Mesenchymal stem cell (in vitro differentiated cells and primary cell): ENCODE measurements at regions not wholly inside any gene's neighbourhood (a gene's known extent, or its start where the extent isn't known, plus 50 kb on each side); places are given as distances from the start of the nearest gene placed in this dataset.

Experiments used
- DNase-seq: peaks from one replicate; pipeline ENCODE4 v3.0.0-alpha.2; 2013
- H2AFZ ChIP-seq: one replicate; pipeline ENCODE4 v1.6.1; 2013; ENCODE audit warnings: low read depth, mild to moderate bottlenecking, control low read depth, inconsistent platforms, low read length, moderate library complexity
- H2AK5ac ChIP-seq: 2 replicates; pipeline ENCODE4 v1.6.1; 2013; ENCODE audit warnings: low read length, moderate library complexity, mild to moderate bottlenecking, inconsistent platforms; ENCODE audit not compliant: severe bottlenecking
- H2BK120ac ChIP-seq: one replicate; pipeline ENCODE4 v1.6.1; 2013; ENCODE audit warnings: low read depth, mild to moderate bottlenecking, inconsistent platforms, low read length, moderate library complexity
- H2BK12ac ChIP-seq, 2 experiments: one replicate each; pipeline ENCODE4 v1.6.1; 2013; ENCODE audit warnings: inconsistent platforms in 2 of 2, low read length in 2 of 2, mild to moderate bottlenecking in 2 of 2, moderate library complexity in 2 of 2, control low read depth in 1 of 2
- H2BK15ac ChIP-seq: one replicate; pipeline ENCODE4 v1.6.1; 2013; ENCODE audit warnings: mild to moderate bottlenecking, low read depth, inconsistent platforms; ENCODE audit not compliant: poor library complexity, severe bottlenecking
- H2BK5ac ChIP-seq: 2 replicates; pipeline ENCODE4 v1.6.1; 2013; ENCODE audit warnings: low read depth, mild to moderate bottlenecking, low read length, control low read depth, inconsistent platforms; ENCODE audit not compliant: poor library complexity, severe bottlenecking
- H3K14ac ChIP-seq, 2 experiments: one replicate each; pipeline ENCODE4 v1.6.1; 2013; ENCODE audit warnings: inconsistent platforms in 2 of 2, low read length in 2 of 2, control low read depth in 1 of 2, mild to moderate bottlenecking in 1 of 2, moderate library complexity in 1 of 2
- H3K18ac ChIP-seq, 2 experiments: one replicate each; pipeline ENCODE4 v1.6.1; 2013; ENCODE audit warnings: inconsistent platforms in 2 of 2, low read length in 2 of 2, control low read depth in 1 of 2, low read depth in 1 of 2, mild to moderate bottlenecking in 1 of 2
- H3K23ac ChIP-seq, 2 experiments: one replicate each; pipeline ENCODE4 v1.6.1; 2013; ENCODE audit warnings: inconsistent platforms in 2 of 2, low read length in 2 of 2, mild to moderate bottlenecking in 2 of 2, moderate library complexity in 2 of 2, control low read depth in 1 of 2
- H3K27ac ChIP-seq: 2 replicates; pipeline ENCODE4 v1.5.1; 2013; ENCODE audit warnings: mild to moderate bottlenecking, moderate library complexity, low read length, control low read depth, inconsistent platforms; ENCODE audit not compliant: poor library complexity, severe bottlenecking
- H3K27me3 ChIP-seq, 2 experiments: 2 replicates each; pipeline versions ENCODE4 v1.6.1 to v1.7.0; 2013; ENCODE audit warnings: low read length in 2 of 2, mild to moderate bottlenecking in 2 of 2, moderate library complexity in 2 of 2, control low read depth in 1 of 2, inconsistent platforms in 1 of 2; ENCODE audit not compliant: control insufficient read depth in 1 of 2, insufficient read depth in 1 of 2
- H3K36me3 ChIP-seq, 2 experiments: 2 replicates each; pipeline versions ENCODE4 v1.6.1 to v1.7.0; 2013; ENCODE audit warnings: low read length in 2 of 2, control low read depth in 1 of 2, inconsistent platforms in 1 of 2, low read depth in 1 of 2, mild to moderate bottlenecking in 1 of 2; ENCODE audit not compliant: insufficient read depth in 2 of 2, control insufficient read depth in 1 of 2
- H3K4ac ChIP-seq, 2 experiments: one replicate each; pipeline ENCODE4 v1.6.1; 2013; ENCODE audit warnings: inconsistent platforms in 2 of 2, low read length in 2 of 2, mild to moderate bottlenecking in 2 of 2, moderate library complexity in 2 of 2, control low read depth in 1 of 2, low read depth in 1 of 2
- H3K4me1 ChIP-seq: 2 replicates; pipeline ENCODE4 v1.6.1; 2013; ENCODE audit warnings: low read depth, low read length, control low read depth; ENCODE audit not compliant: control insufficient read depth, insufficient read depth
- H3K4me2 ChIP-seq: 2 replicates; pipeline ENCODE4 v1.6.1; 2013; ENCODE audit warnings: low read length, mild to moderate bottlenecking, inconsistent platforms; ENCODE audit not compliant: poor library complexity, severe bottlenecking
- H3K4me3 ChIP-seq, 2 experiments: 2 replicates each; pipeline versions ENCODE4 v1.5.1 to v1.7.0; 2013; ENCODE audit warnings: low read length in 2 of 2, mild to moderate bottlenecking in 2 of 2, control low read depth in 1 of 2, low read depth in 1 of 2; ENCODE audit not compliant: insufficient read depth in 1 of 2
- H3K79me1 ChIP-seq: replicated peaks from 2 replicates; pipeline ENCODE4 v1.6.1; 2013; ENCODE audit warnings: mild to moderate bottlenecking, control low read depth, low read length, inconsistent platforms; ENCODE audit not compliant: poor library complexity, severe bottlenecking
- H3K9ac ChIP-seq: 2 replicates; pipeline ENCODE4 v1.7.0; 2013; ENCODE audit warnings: mild to moderate bottlenecking, low read length, moderate library complexity
- H3K9me3 ChIP-seq: 2 replicates; pipeline ENCODE4 v1.7.0; 2013; ENCODE audit warnings: mild to moderate bottlenecking, low read length; ENCODE audit not compliant: control insufficient read depth
- H4K8ac ChIP-seq: one replicate; pipeline ENCODE4 v1.6.1; 2013; ENCODE audit warnings: inconsistent platforms, mild to moderate bottlenecking, low read length, moderate library complexity
- H4K91ac ChIP-seq: one replicate; pipeline ENCODE4 v1.6.1; 2013; ENCODE audit warnings: mild to moderate bottlenecking, low read length, inconsistent platforms
- WGBS: methylation state at CpG from one replicate; pipeline ENCODE4 v1.1.7; 2013; ENCODE audit warnings: mixed read lengths; 5-methylcytosine and 5-hydroxymethylcytosine counted together

GRCh38 chr5:38086777-38087176 lies 171.6 kb upstream of the EGFLAM start:
- H3K4ac ChIP-seq, result no peak overlapping the region
- no peak overlapping the region for H3K14ac ChIP-seq
- no peak overlapping the region for H2BK5ac ChIP-seq
- no peak overlapping the region for H3K18ac ChIP-seq
- no peak overlapping the region for H4K91ac ChIP-seq
- no peaks in the 10 kb centered on the region for H3K79me1 ChIP-seq
- H4K8ac ChIP-seq, result no peak overlapping the region
- H3K36me3 ChIP-seq, result no peaks in the 10 kb centered on the region
- H2AFZ ChIP-seq, result no peak overlapping the region
- no peaks in the 10 kb centered on the region for H3K9me3 ChIP-seq
- no peak overlapping the region for H3K4me3 ChIP-seq
- H2BK15ac ChIP-seq, result no peak overlapping the region
- DNase-seq, result no peak
- H3K27me3 ChIP-seq, result peaks cover 15 to 50% of the 10 kb centered on the region in 2 experiments
- no peak overlapping the region for H2AK5ac ChIP-seq
- H3K9ac ChIP-seq, result no peak overlapping the region
- H3K23ac ChIP-seq, result no peak overlapping the region
- 93% methylated on average over 3 of the region's 4 CpGs for WGBS
- no peak overlapping the region for H2BK120ac ChIP-seq
- H3K4me2 ChIP-seq, result no peak overlapping the region
- no peak overlapping the region for H2BK12ac ChIP-seq
- H3K27ac ChIP-seq, result no peak overlapping the region
- H3K4me1 ChIP-seq, result no peaks in the 10 kb centered on the region

- DNase-seq, result peak; percentile 71
- Histone ChIP-seq H3K18ac (no peak overlapping the region), H2BK12ac (peak overlapping the region in 1 of 2 experiments; percentile 38), H3K27me3 (peaks cover 10 to 58% of the 10 kb centered on the region in 2 experiments), H2BK15ac (no peak overlapping the region), H3K14ac (no peak overlapping the region), H3K9me3 (peaks cover 8% of the 10 kb centered on the region), H4K91ac (no peak overlapping the region), H3K79me1 (no peaks in the 10 kb centered on the region), H2AFZ (no peak overlapping the region), H3K4me3 (no peak overlapping the region), H3K4me2 (no peak overlapping the region), H3K4ac (peak overlapping the region in 1 of 2 experiments; percentile 2), H3K27ac (no peak overlapping the region), H4K8ac (no peak overlapping the region), H3K4me1 (peaks cover 3% of the 10 kb centered on the region), H2BK5ac (no peak overlapping the region), H3K9ac (no peak overlapping the region), H3K23ac (no peak overlapping the region), H3K36me3 (no peaks in the 10 kb centered on the region), H2AK5ac (no peak overlapping the region), H2BK120ac (no peak overlapping the region)
- 93% methylated on average over 3 of the region's 3 CpGs for WGBS
Measured at GRCh38 chr5:38079620-38080402, 178.5 kb upstream of the EGFLAM start.

- 18% methylated on average over 3 of the region's 3 CpGs for WGBS
- Histone ChIP-seq H3K79me1 (no peaks in the 10 kb centered on the region), H3K4me1 (peaks cover 3% of the 10 kb centered on the region), H3K9ac (no peak overlapping the region), H3K23ac (no peak overlapping the region), H3K9me3 (peaks cover 8% of the 10 kb centered on the region), H3K14ac (no peak overlapping the region), H4K91ac (no peak overlapping the region), H3K27me3 (peaks cover 0 to 45% of the 10 kb centered on the region in 2 experiments), H2BK120ac (no peak overlapping the region), H3K4ac (no peak overlapping the region), H2BK12ac (no peak overlapping the region), H3K27ac (no peak overlapping the region), H4K8ac (no peak overlapping the region), H3K4me2 (no peak overlapping the region), H2AFZ (no peak overlapping the region), H3K36me3 (no peaks in the 10 kb centered on the region), H2BK15ac (no peak overlapping the region), H3K18ac (no peak overlapping the region), H2AK5ac (no peak overlapping the region), H3K4me3 (no peak overlapping the region), H2BK5ac (no peak overlapping the region)
- DNase-seq, result peak; percentile 45
Measured at GRCh38 chr5:38078161-38078560, 180.2 kb upstream of the EGFLAM start.

GRCh38 chr5:38077652-38078051 lies 180.7 kb upstream of the EGFLAM start:
- Histone ChIP-seq H3K27me3 (peaks cover 0 to 45% of the 10 kb centered on the region in 2 experiments), H3K9ac (no peak overlapping the region), H3K4me3 (no peak overlapping the region), H3K4ac (no peak overlapping the region), H3K14ac (no peak overlapping the region), H3K36me3 (no peaks in the 10 kb centered on the region), H3K79me1 (no peaks in the 10 kb centered on the region), H4K91ac (no peak overlapping the region), H2BK12ac (peak overlapping the region in 1 of 2 experiments; percentile 9), H2AK5ac (peak overlapping the region; percentile 26), H3K23ac (peak overlapping the region in 1 of 2 experiments; percentile 63), H2BK5ac (no peak overlapping the region), H3K4me1 (peaks cover 3% of the 10 kb centered on the region), H2AFZ (no peak overlapping the region), H2BK120ac (no peak overlapping the region), H4K8ac (peak overlapping the region; percentile 83), H3K27ac (no peak overlapping the region), H2BK15ac (peak overlapping the region; percentile 46), H3K18ac (peak overlapping the region; percentile 28 to 50), H3K9me3 (peaks cover 8% of the 10 kb centered on the region), H3K4me2 (no peak overlapping the region)
- no peak for DNase-seq
- 64% methylated on average over 1 of the region's 1 CpG for WGBS
